IMR-90 (cell line): ENCODE measurements at regions not wholly inside any gene's neighbourhood (a gene's known extent, or its start where the extent isn't known, plus 50 kb on each side); places are given as distances from the start of the nearest gene placed in this dataset.

ENCODE experiments used
- ATAC-seq: fragments of 200-7000 bp; cut with Tn5 transposase; 2 replicates; pipeline ENCODE4 v1.9.1; 2020; ENCODE audit warnings: low read depth, mild to moderate bottlenecking, moderate library complexity
- BruUV-seq: library from RNA; stranded (reverse); fragments of 400-500 nt; replicated peaks from 2 replicates; lab custom pipeline; 2021; lab: Mats Ljungman, UMichigan
- CTCF ChIA-PET: fragments of 300-600 bp; formaldehyde crosslinking; extraction: SDS; loops from one replicate; lab custom pipeline; 2021; ENCODE audit warnings: antibody characterized with exemption; lab: Yijun Ruan, JAX
- POLR2A ChIA-PET: fragments of 300-600 bp; sonication (Branson Sonifier 250); formaldehyde crosslinking; loops from one replicate; lab custom pipeline; 2022; ENCODE audit warnings: antibody characterized with exemption; ENCODE audit not compliant: unreplicated experiment; lab: Charles Lee
- DNase-seq: peaks from one replicate; pipeline ENCODE4 v3.0.0; 2013
- H2AFZ ChIP-seq: replicated peaks from 2 replicates; pipeline ENCODE3; 2013; ENCODE audit warnings: low read length, mild to moderate bottlenecking; ENCODE audit not compliant: poor library complexity
- H2AK5ac ChIP-seq: 2 replicates; pipeline ENCODE4 v1.6.1; 2013; ENCODE audit warnings: low read depth, low read length, inconsistent platforms
- H2AK9ac ChIP-seq: replicated peaks from 2 replicates; pipeline ENCODE3; 2013; ENCODE audit warnings: mild to moderate bottlenecking, low read depth, low read length, moderate library complexity; ENCODE audit not compliant: poor library complexity
- H2BK120ac ChIP-seq: 2 replicates; pipeline ENCODE4 v1.6.1; 2013; ENCODE audit warnings: low read depth, low read length, inconsistent platforms
- H2BK15ac ChIP-seq: 3 replicates; pipeline ENCODE4 v1.6.1; 2013; ENCODE audit warnings: low read depth, low read length, inconsistent platforms
- H2BK20ac ChIP-seq: 2 replicates; pipeline ENCODE4 v1.6.1; 2013; ENCODE audit warnings: low read depth, mild to moderate bottlenecking, inconsistent platforms, low read length, moderate library complexity
- H2BK5ac ChIP-seq: 2 replicates; pipeline ENCODE4 v1.6.1; 2013; ENCODE audit warnings: mild to moderate bottlenecking, low read depth, low read length, inconsistent platforms; ENCODE audit not compliant: poor library complexity, severe bottlenecking
- H3K14ac ChIP-seq: replicated peaks from 2 replicates; pipeline ENCODE4 v1.6.1; 2013; ENCODE audit warnings: low read depth, low read length, inconsistent platforms
- H3K18ac ChIP-seq: 2 replicates; pipeline ENCODE4 v1.6.1; 2013; ENCODE audit warnings: low read depth, low read length, control low read depth
- H3K23ac ChIP-seq: 2 replicates; pipeline ENCODE4 v1.6.1; 2013; ENCODE audit warnings: low read depth, low read length, inconsistent platforms
- H3K27ac ChIP-seq: 2 replicates; pipeline ENCODE4 v1.5.1; 2013; ENCODE audit warnings: mild to moderate bottlenecking, control low read depth, low read length; ENCODE audit not compliant: insufficient read depth
- H3K27me3 ChIP-seq: 2 replicates; pipeline ENCODE4 v1.6.1; 2013; ENCODE audit warnings: low read length; ENCODE audit not compliant: control insufficient read depth, insufficient read depth
- H3K36me3 ChIP-seq: 2 replicates; pipeline ENCODE4 v1.6.1; 2013; ENCODE audit warnings: low read length, mixed read lengths; ENCODE audit not compliant: control insufficient read depth, insufficient read depth
- H3K4ac ChIP-seq: 2 replicates; pipeline ENCODE4 v1.6.1; 2013; ENCODE audit warnings: low read depth, low read length, inconsistent platforms
- H3K4me1 ChIP-seq: 2 replicates; pipeline ENCODE4 v1.6.1; 2013; ENCODE audit warnings: low read length, mixed read lengths; ENCODE audit not compliant: control insufficient read depth, insufficient read depth
- H3K4me2 ChIP-seq: 2 replicates; pipeline ENCODE4 v1.6.1; 2013; ENCODE audit warnings: low read depth, mild to moderate bottlenecking, control low read depth, low read length, moderate library complexity
- H3K4me3 ChIP-seq: 2 replicates; pipeline ENCODE4 v1.5.1; 2013; ENCODE audit warnings: low read depth, mild to moderate bottlenecking, control low read depth, low read length, moderate library complexity; ENCODE audit not compliant: insufficient read depth
- H3K56ac ChIP-seq: 2 replicates; pipeline ENCODE4 v1.6.1; 2013; ENCODE audit warnings: low read length, inconsistent platforms; ENCODE audit not compliant: insufficient read depth; ENCODE audit errors: extremely low read depth
- H3K79me1 ChIP-seq, 2 experiments: 2 replicates each; pipeline ENCODE4 v1.6.1; 2013; ENCODE audit warnings: low read length in 2 of 2, inconsistent platforms in 1 of 2, low read depth in 1 of 2
- H3K9ac ChIP-seq: 2 replicates; pipeline ENCODE4 v1.6.1; 2013; ENCODE audit warnings: low read depth, low read length, control low read depth
- H3K9me1 ChIP-seq: 2 replicates; pipeline ENCODE4 v1.6.1; 2013; ENCODE audit warnings: low read length, inconsistent platforms; ENCODE audit not compliant: insufficient read depth
- H3K9me3 ChIP-seq: 2 replicates; pipeline ENCODE4 v1.6.1; 2013; ENCODE audit warnings: low read length; ENCODE audit not compliant: control insufficient read depth, insufficient read depth
- H4K20me1 ChIP-seq: 2 replicates; pipeline ENCODE4 v1.6.1; 2013; ENCODE audit warnings: low read length, inconsistent platforms; ENCODE audit not compliant: insufficient read depth
- H4K5ac ChIP-seq: 2 replicates; pipeline ENCODE4 v1.6.1; 2013; ENCODE audit warnings: mild to moderate bottlenecking, low read depth, low read length, control low read depth
- H4K8ac ChIP-seq, 2 experiments: 2 replicates each; pipeline ENCODE4 v1.6.1; 2013; ENCODE audit warnings: low read depth in 2 of 2, low read length in 2 of 2, control low read depth in 1 of 2, inconsistent platforms in 1 of 2
- H4K91ac ChIP-seq: 2 replicates; pipeline ENCODE4 v1.6.1; 2013; ENCODE audit warnings: low read depth, low read length, inconsistent platforms; ENCODE audit not compliant: insufficient read depth
- BHLHE40 ChIP-seq: fragments of 150-350 bp; IDR thresholded peaks from 2 replicates; pipeline ENCODE4 v1.6.1; 2016; ENCODE audit warnings: mild to moderate bottlenecking, low read depth, low read length
- CEBPB ChIP-seq: IDR thresholded peaks from 2 replicates; pipeline ENCODE4 v1.6.1; 2012; ENCODE audit warnings: low read depth, low read length, improper control_type of control experiment
- FOS ChIP-seq: fragments of 150-350 bp; IDR thresholded peaks from 2 replicates; pipeline ENCODE4 v1.6.1; 2016; ENCODE audit warnings: low read depth, low read length
- MAFK ChIP-seq: IDR thresholded peaks from 2 replicates; pipeline ENCODE4 v1.6.1; 2012; ENCODE audit warnings: low read depth, low read length, improper control_type of control experiment
- MAZ ChIP-seq: IDR thresholded peaks from 2 replicates; pipeline ENCODE4 v1.6.1; 2012; ENCODE audit warnings: low read depth, mild to moderate bottlenecking, low read length, improper control_type of control experiment, moderate library complexity, borderline replicate concordance
- MXI1 ChIP-seq: IDR thresholded peaks from 2 replicates; pipeline ENCODE4 v1.6.1; 2012; ENCODE audit warnings: low read depth, mild to moderate bottlenecking, low read length, moderate library complexity, borderline replicate concordance
- RFX5 ChIP-seq: IDR thresholded peaks from 2 replicates; pipeline ENCODE4 v1.8.0; 2012; ENCODE audit warnings: low read depth, mild to moderate bottlenecking, low read length, moderate library complexity
- WGBS, 2 experiments: methylation state at CpG; one replicate each; pipeline versions ENCODE4 v1.1.5 to v1.1.7; 2013; ENCODE audit warnings: missing lambda C conversion rate in 2 of 2; ENCODE audit not compliant: insufficient read length in 1 of 2; ENCODE audit errors: extremely low coverage in 2 of 2; 5-methylcytosine and 5-hydroxymethylcytosine counted together
- dilution Hi-C: fragments of 300-500 bp; cut with HindIII; formaldehyde crosslinking; loops from one replicate; pipeline ENCODE4 v1.14.3; 2018; ENCODE audit warnings: low sequenced_read_pairs; ENCODE audit not compliant: unreplicated experiment
- in situ Hi-C: fragments of 300-500 bp; cut with MboI; formaldehyde crosslinking; loops from 3 replicates; pipeline ENCODE4 v1.14.3; 2019; ENCODE audit warnings: low sequenced_read_pairs, inconsistent platforms, mixed read lengths
- intact Hi-C: fragments of 100-400 bp; cut with micrococcal nuclease; formaldehyde crosslinking; loops from 2 replicates; pipeline ENCODE4 v1.10.0; 2022
- TF ChIP-seq, protein P1 (sequence below): conservative IDR thresholded peaks from 2 replicates; pipeline ENCODE4 v1.5.1; 2012; ENCODE audit warnings: mild to moderate bottlenecking, low read depth, low read length, improper control_type of control experiment

DNA sequence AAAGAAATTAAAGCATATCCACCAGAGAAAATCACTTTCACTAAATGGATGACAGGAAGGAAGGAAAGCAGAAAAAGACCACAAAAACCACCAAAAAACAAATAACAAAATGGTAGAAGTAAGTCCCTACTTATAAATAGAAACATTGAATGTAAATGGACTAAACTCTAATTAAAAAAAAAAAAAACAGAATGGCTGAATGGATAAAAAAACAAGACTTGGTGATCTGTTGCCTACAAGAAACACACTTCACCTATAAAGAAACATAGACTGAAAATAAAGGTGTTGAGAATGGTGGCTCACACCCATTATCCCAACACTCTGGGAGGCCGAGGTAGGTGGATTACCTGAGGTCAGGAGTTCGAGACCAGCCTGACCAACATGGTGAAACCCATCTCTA lies 122.9 kb downstream of the HMHB1 start:
- H3K4ac ChIP-seq = no peak overlapping the region
- H4K91ac ChIP-seq = no peak overlapping the region
- H2AFZ ChIP-seq = no peak overlapping the region
- no peaks in the 10 kb centered on the region for H3K36me3 ChIP-seq
- no peak overlapping the region for H3K27ac ChIP-seq
- WGBS, 2 experiments = no CpG with 5 or more reads among the region's 2 CpGs
- H3K79me1 ChIP-seq = no peaks in the 10 kb centered on the region
- H3K9me3 ChIP-seq = peaks cover 7% of the 10 kb centered on the region
- no peak overlapping the region for H2BK15ac ChIP-seq
- no peak overlapping the region for H2BK20ac ChIP-seq
- no peaks in the 10 kb centered on the region for H4K20me1 ChIP-seq
- H2AK5ac ChIP-seq = no peak overlapping the region
- POLR2A ChIA-PET = no interaction called here
- intact Hi-C loops (no loop called here), in situ Hi-C loops (no loop called here), dilution Hi-C loops (no loop called here)
- H3K23ac ChIP-seq = no peak overlapping the region
- H3K27me3 ChIP-seq = no peaks in the 10 kb centered on the region
- H2BK5ac ChIP-seq = no peak overlapping the region
- no peak overlapping the region for H2BK120ac ChIP-seq
- no peak overlapping the region for H4K8ac ChIP-seq
- no peak overlapping the region for H3K14ac ChIP-seq
- H3K56ac ChIP-seq = no peak overlapping the region
- BruUV-seq = no TSS peak
- no peak overlapping the region for H4K5ac ChIP-seq
- no peak overlapping the region for H3K9ac ChIP-seq
- H3K4me1 ChIP-seq = no peaks in the 10 kb centered on the region
- DNase-seq (no peak), ATAC-seq (no peak)
- H3K18ac ChIP-seq = no peak overlapping the region
- H3K9me1 ChIP-seq = peaks cover 5% of the 10 kb centered on the region; the same call in 1 of the 2 replicates
- CTCF ChIA-PET = no interaction called here
- H3K4me3 ChIP-seq = no peak overlapping the region
- no peak overlapping the region for H2AK9ac ChIP-seq
- no peak overlapping the region for H3K4me2 ChIP-seq
- TF ChIP-seq BHLHE40 (no peak), MAFK (no peak), MAZ (no peak), MXI1 (no peak), FOS (no peak), RFX5 (no peak), CEBPB (no peak)
- TF ChIP-seq, protein P1, sequence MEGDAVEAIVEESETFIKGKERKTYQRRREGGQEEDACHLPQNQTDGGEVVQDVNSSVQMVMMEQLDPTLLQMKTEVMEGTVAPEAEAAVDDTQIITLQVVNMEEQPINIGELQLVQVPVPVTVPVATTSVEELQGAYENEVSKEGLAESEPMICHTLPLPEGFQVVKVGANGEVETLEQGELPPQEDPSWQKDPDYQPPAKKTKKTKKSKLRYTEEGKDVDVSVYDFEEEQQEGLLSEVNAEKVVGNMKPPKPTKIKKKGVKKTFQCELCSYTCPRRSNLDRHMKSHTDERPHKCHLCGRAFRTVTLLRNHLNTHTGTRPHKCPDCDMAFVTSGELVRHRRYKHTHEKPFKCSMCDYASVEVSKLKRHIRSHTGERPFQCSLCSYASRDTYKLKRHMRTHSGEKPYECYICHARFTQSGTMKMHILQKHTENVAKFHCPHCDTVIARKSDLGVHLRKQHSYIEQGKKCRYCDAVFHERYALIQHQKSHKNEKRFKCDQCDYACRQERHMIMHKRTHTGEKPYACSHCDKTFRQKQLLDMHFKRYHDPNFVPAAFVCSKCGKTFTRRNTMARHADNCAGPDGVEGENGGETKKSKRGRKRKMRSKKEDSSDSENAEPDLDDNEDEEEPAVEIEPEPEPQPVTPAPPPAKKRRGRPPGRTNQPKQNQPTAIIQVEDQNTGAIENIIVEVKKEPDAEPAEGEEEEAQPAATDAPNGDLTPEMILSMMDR = no peak
